H9 (cell line): ENCODE measurements at regions not wholly inside any gene's neighbourhood (a gene's known extent, or its start where the extent isn't known, plus 50 kb on each side); places are given as distances from the start of the nearest gene placed in this dataset.
A peak's percentile ranks its signal among the peaks of the same experiment; 100 is the strongest.

Experiments
- DNase-seq: peaks from one replicate; pipeline ENCODE4 v3.0.0-alpha.2; 2017
- H2AFZ ChIP-seq: one replicate; pipeline ENCODE4 v1.6.1; 2013; ENCODE audit warnings: mild to moderate bottlenecking, low read length, control low read depth, moderate library complexity
- H2AK5ac ChIP-seq: 2 replicates; pipeline ENCODE4 v1.6.1; 2013; ENCODE audit warnings: low read length, control low read depth, mixed read lengths; ENCODE audit not compliant: insufficient read length
- H2BK120ac ChIP-seq: one replicate; pipeline ENCODE4 v1.6.1; 2013; ENCODE audit warnings: low read depth, mild to moderate bottlenecking, low read length, control low read depth, inconsistent platforms; ENCODE audit not compliant: poor library complexity, severe bottlenecking
- H2BK12ac ChIP-seq: 2 replicates; pipeline ENCODE4 v1.6.1; 2013; ENCODE audit warnings: low read length, control low read depth, mixed read lengths, low read depth; ENCODE audit not compliant: insufficient read length
- H2BK15ac ChIP-seq: 2 replicates; pipeline ENCODE4 v1.6.1; 2013; ENCODE audit warnings: low read depth, low read length, control low read depth
- H2BK20ac ChIP-seq: one replicate; pipeline ENCODE4 v1.6.1; 2013; ENCODE audit warnings: low read depth, mild to moderate bottlenecking, low read length, control low read depth, inconsistent platforms; ENCODE audit not compliant: poor library complexity, severe bottlenecking
- H2BK5ac ChIP-seq: 2 replicates; pipeline ENCODE4 v1.6.1; 2013; ENCODE audit warnings: low read length, control low read depth, mixed read lengths; ENCODE audit not compliant: insufficient read length
- H3K14ac ChIP-seq: 2 replicates; pipeline ENCODE4 v1.6.1; 2013; ENCODE audit warnings: low read length, control low read depth; ENCODE audit not compliant: insufficient read depth
- H3K18ac ChIP-seq: 2 replicates; pipeline ENCODE4 v1.6.1; 2013; ENCODE audit warnings: low read depth, mild to moderate bottlenecking, mixed read lengths, low read length, control low read depth; ENCODE audit not compliant: insufficient read length
- H3K23ac ChIP-seq: 2 replicates; pipeline ENCODE4 v1.6.1; 2013; ENCODE audit warnings: low read length, control low read depth, mixed read lengths, low read depth; ENCODE audit not compliant: insufficient read length
- H3K23me2 ChIP-seq: 2 replicates; pipeline ENCODE4 v1.6.1; 2013; ENCODE audit warnings: low read depth, mild to moderate bottlenecking, mixed read lengths, low read length, control low read depth; ENCODE audit not compliant: insufficient read length, poor library complexity, severe bottlenecking
- H3K27ac ChIP-seq: 2 replicates; pipeline ENCODE4 v1.5.1; 2013; ENCODE audit warnings: low read length, control low read depth, mixed read lengths, low read depth; ENCODE audit not compliant: insufficient read length
- H3K27me3 ChIP-seq: 2 replicates; pipeline ENCODE4 v1.6.1; 2013; ENCODE audit warnings: low read length, control low read depth, inconsistent platforms; ENCODE audit not compliant: insufficient read depth
- H3K4ac ChIP-seq: 2 replicates; pipeline ENCODE4 v1.6.1; 2013; ENCODE audit warnings: low read depth, mild to moderate bottlenecking, control low read depth, inconsistent platforms, low read length, moderate library complexity
- H3K4me1 ChIP-seq: 2 replicates; pipeline ENCODE4 v1.6.1; 2013; ENCODE audit warnings: low read length, control low read depth, inconsistent platforms; ENCODE audit not compliant: insufficient read depth
- H3K4me2 ChIP-seq: 2 replicates; pipeline ENCODE4 v1.6.1; 2013; ENCODE audit warnings: low read length, control low read depth, mixed read lengths; ENCODE audit not compliant: insufficient read length, insufficient read depth
- H3K56ac ChIP-seq: 2 replicates; pipeline ENCODE4 v1.6.1; 2013; ENCODE audit warnings: low read depth, mild to moderate bottlenecking, mixed read lengths, low read length, control low read depth; ENCODE audit not compliant: insufficient read length
- H3K79me1 ChIP-seq: 2 replicates; pipeline ENCODE4 v1.6.1; 2013; ENCODE audit warnings: low read depth, mild to moderate bottlenecking, moderate library complexity, low read length, control low read depth, inconsistent platforms; ENCODE audit not compliant: insufficient read depth, poor library complexity, severe bottlenecking
- H3K79me2 ChIP-seq: 2 replicates; pipeline ENCODE4 v1.6.1; 2013; ENCODE audit warnings: low read length, control low read depth, inconsistent platforms; ENCODE audit not compliant: insufficient read depth
- H3K9ac ChIP-seq: 2 replicates; pipeline ENCODE4 v1.6.1; 2013; ENCODE audit warnings: low read length, control low read depth, mixed read lengths; ENCODE audit not compliant: insufficient read length; ENCODE audit errors: extremely low read depth
- H3K9me3 ChIP-seq: one replicate; pipeline ENCODE4 v1.6.1; 2013; ENCODE audit warnings: low read depth, low read length, inconsistent platforms; ENCODE audit not compliant: control insufficient read depth
- H3T11ph ChIP-seq: one replicate; pipeline ENCODE4 v1.6.1; 2013; ENCODE audit warnings: mild to moderate bottlenecking, low read length, control low read depth, inconsistent platforms
- H4K20me1 ChIP-seq: one replicate; pipeline ENCODE4 v1.6.1; 2013; ENCODE audit not compliant: control insufficient read depth, insufficient read length, insufficient read depth
- H4K5ac ChIP-seq: 2 replicates; pipeline ENCODE4 v1.6.1; 2013; ENCODE audit warnings: low read depth, mild to moderate bottlenecking, mixed read lengths, low read length, control low read depth; ENCODE audit not compliant: insufficient read length
- H4K8ac ChIP-seq: replicated peaks from 2 replicates; pipeline ENCODE4 v1.6.1; 2013; ENCODE audit warnings: low read length, control low read depth, mixed read lengths, low read depth; ENCODE audit not compliant: insufficient read length
- H4K91ac ChIP-seq: 2 replicates; pipeline ENCODE4 v1.6.1; 2013; ENCODE audit warnings: low read depth, mild to moderate bottlenecking, moderate library complexity, mixed read lengths, low read length, control low read depth; ENCODE audit not compliant: insufficient read length
- H3K27ac Mint-ChIP-seq, 3 experiments: 2 replicates in 2 of 3; 3 replicates in 1 of 3; pipeline ENCODE4 v1.8.0; 2020 to 2021; ENCODE audit warnings: mixed read lengths in 3 of 3, mild to moderate bottlenecking in 1 of 3, moderate library complexity in 1 of 3
- H3K27me3 Mint-ChIP-seq: 2 replicates; pipeline ENCODE4 v1.8.0; 2021; ENCODE audit warnings: low read depth, mild to moderate bottlenecking, moderate library complexity, mixed read lengths
- H3K36me3 Mint-ChIP-seq, 3 experiments: 2 replicates in 2 of 3; 3 replicates in 1 of 3; pipeline ENCODE4 v1.8.0; 2020 to 2021; ENCODE audit warnings: low read depth in 3 of 3, mixed read lengths in 3 of 3; ENCODE audit not compliant: insufficient read depth in 1 of 3
- H3K4me1 Mint-ChIP-seq, 2 experiments: 2 replicates each; pipeline ENCODE4 v1.8.0; 2020; ENCODE audit warnings: mixed read lengths in 2 of 2
- H3K4me3 Mint-ChIP-seq, 2 experiments: 2 replicates in 1 of 2; 3 replicates in 1 of 2; pipeline ENCODE4 v1.8.0; 2020 to 2021; ENCODE audit warnings: mild to moderate bottlenecking in 2 of 2, mixed read lengths in 2 of 2, moderate library complexity in 1 of 2
- H3K9me3 Mint-ChIP-seq, 2 experiments: 2 replicates in 1 of 2; 3 replicates in 1 of 2; pipeline ENCODE4 v1.8.0; 2020; ENCODE audit warnings: mild to moderate bottlenecking in 2 of 2, mixed read lengths in 2 of 2, moderate library complexity in 1 of 2
- CTCF ChIP-seq: fragments of 200-600 bp; sonication (generic); conservative IDR thresholded peaks from 3 replicates; pipeline ENCODE4 v1.8.0; 2021; ENCODE audit warnings: antibody characterized with exemption, mild to moderate bottlenecking
- WGBS: extraction: QIAGEN DNeasy Blood & Tissue Kit; methylation state at CpG from one replicate; pipeline ENCODE4 v1.1.7; 2013; ENCODE audit warnings: missing lambda C conversion rate, low lambda C conversion rate, mixed read lengths; ENCODE audit not compliant: insufficient read length; ENCODE audit errors: extremely low coverage; 5-methylcytosine and 5-hydroxymethylcytosine counted together

GRCh38 chr16:5377280-5377898, 279.8 kb upstream of the EEF2KMT start:
- no peaks in the 10 kb centered on the region for H3K79me1 ChIP-seq
- Mint-ChIP-seq H3K9me3 (no peaks in the 10 kb centered on the region), H3K27ac (peak overlapping the region in 1 of 3 experiments; percentile 17; a peak in 1 of 7 replicates), H3K4me3 (no peak overlapping the region), H3K4me1 (peaks cover 19 to 22% of the 10 kb centered on the region in 2 experiments), H3K27me3 (peaks cover 7% of the 10 kb centered on the region), H3K36me3 (no peaks in the 10 kb centered on the region; a peak in 1 of 7 replicates)
- H4K20me1 ChIP-seq, result no peaks in the 10 kb centered on the region
- H2BK12ac ChIP-seq, result no peak overlapping the region
- no peak overlapping the region for H2BK5ac ChIP-seq
- no peaks in the 10 kb centered on the region; the same call in 1 of the 2 replicates for H3K4me1 ChIP-seq
- no peak overlapping the region for H3T11ph ChIP-seq
- no peak overlapping the region for H4K5ac ChIP-seq
- no peak overlapping the region for H3K9ac ChIP-seq
- no peak overlapping the region for H3K18ac ChIP-seq
- H2AK5ac ChIP-seq, result no peak overlapping the region
- no peak overlapping the region for H3K56ac ChIP-seq
- WGBS, result 100% methylated on average over 1 of the region's 10 CpGs
- no peaks in the 10 kb centered on the region for H3K23me2 ChIP-seq
- no peak overlapping the region for H3K27ac ChIP-seq
- DNase-seq, result no peak
- no peak for TF ChIP-seq CTCF
- H3K14ac ChIP-seq, result no peak overlapping the region
- no peak overlapping the region for H2BK15ac ChIP-seq
- H3K23ac ChIP-seq, result no peak overlapping the region
- no peaks in the 10 kb centered on the region for H3K27me3 ChIP-seq
- H2BK20ac ChIP-seq, result no peak overlapping the region
- H4K8ac ChIP-seq, result no peak overlapping the region
- H2AFZ ChIP-seq, result no peak overlapping the region
- no peak overlapping the region for H2BK120ac ChIP-seq
- H3K4me2 ChIP-seq, result no peak overlapping the region
- no peaks in the 10 kb centered on the region for H3K9me3 ChIP-seq
- no peak overlapping the region for H4K91ac ChIP-seq
- no peak overlapping the region for H3K4ac ChIP-seq
- H3K79me2 ChIP-seq, result no peaks in the 10 kb centered on the region
